HG03457 (cell line): ENCODE measurements at regions not wholly inside any gene's neighbourhood (a gene's known extent, or its start where the extent isn't known, plus 50 kb on each side); places are given as distances from the start of the nearest gene placed in this dataset.
A peak's percentile ranks its signal among the peaks of the same experiment; 100 is the strongest.
"Not testable (repeated sequence)": the region's sequence is repeated elsewhere in the genome, so short reads cannot be mapped to it uniquely, and the experiment has no call there.

Experiments used
- ATAC-seq: cut with Tn5 transposase; IDR thresholded peaks from one replicate; pipeline ENCODE4 v1.9.1; 2021; ENCODE audit warnings: moderate number of reproducible peaks; ENCODE audit not compliant: unreplicated experiment

DNA sequence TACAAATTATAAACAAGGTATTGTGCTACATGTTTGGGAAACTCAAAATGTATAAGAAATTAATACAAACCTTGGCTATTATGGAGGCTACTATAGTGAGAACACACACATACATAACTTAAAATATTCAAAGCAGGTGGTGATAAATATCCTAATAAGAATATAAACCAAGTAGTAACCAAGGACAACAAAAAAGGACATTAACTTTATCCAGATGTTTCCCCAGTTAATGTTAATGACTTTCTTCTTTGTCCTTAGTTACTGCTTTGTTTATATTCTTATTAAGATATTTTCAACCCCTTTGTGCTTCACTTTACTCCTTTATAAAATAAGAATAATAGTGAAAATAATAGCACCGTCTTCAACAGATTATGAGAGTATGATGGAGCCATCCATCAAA lies 241.6 kb downstream of the CALCRL start:
- ATAC-seq, result no peak

GRCh38 chr2:187206071-187206470 lies 242.0 kb downstream of the CALCRL start:
- ATAC-seq, result no peak

- ATAC-seq, result no peak
Measured at GRCh38 chr2:187198136-187198535, 249.9 kb downstream of the CALCRL start.

- peak; percentile 65 for ATAC-seq
Measured at GRCh38 chr2:187194049-187194448, 254.0 kb downstream of the CALCRL start.

GRCh38 chr2:187188783-187189631 lies 259.0 kb downstream of the CALCRL start:
- ATAC-seq, result no peak

- ATAC-seq, result no peak
Measured at GRCh38 chr2:187187519-187187918, 260.5 kb downstream of the CALCRL start.

GRCh38 chr2:187180529-187180928 lies 267.5 kb downstream of the CALCRL start:
- ATAC-seq, result no peak

- not testable (repeated sequence) for ATAC-seq
Measured at GRCh38 chr2:187178876-187179275, 269.2 kb downstream of the CALCRL start.

GRCh38 chr2:187177253-187177652 lies 270.8 kb downstream of the CALCRL start:
- no peak for ATAC-seq

- ATAC-seq, result no peak
Measured at GRCh38 chr2:187174582-187174981, 273.5 kb downstream of the CALCRL start.

DNA sequence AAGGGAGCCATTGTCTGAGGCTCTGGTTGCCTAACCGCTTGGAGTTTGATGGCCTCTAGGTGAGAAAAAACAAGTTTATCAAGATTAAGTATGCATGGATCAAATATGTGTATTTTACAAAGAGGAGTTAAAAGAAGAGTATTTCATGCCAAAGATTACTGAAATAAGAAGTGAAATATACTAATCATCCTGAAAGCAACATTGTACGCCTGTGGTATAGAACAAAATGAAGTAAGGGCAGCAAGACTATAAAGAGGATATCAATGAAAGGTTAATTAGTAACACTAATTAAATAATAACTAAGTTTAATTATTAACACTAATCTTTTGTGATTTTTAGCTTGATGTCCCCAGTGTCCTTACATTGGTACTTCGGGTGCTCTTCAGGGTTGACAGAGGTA lies 276.7 kb downstream of the CALCRL start:
- peak; percentile 43 for ATAC-seq

DNA sequence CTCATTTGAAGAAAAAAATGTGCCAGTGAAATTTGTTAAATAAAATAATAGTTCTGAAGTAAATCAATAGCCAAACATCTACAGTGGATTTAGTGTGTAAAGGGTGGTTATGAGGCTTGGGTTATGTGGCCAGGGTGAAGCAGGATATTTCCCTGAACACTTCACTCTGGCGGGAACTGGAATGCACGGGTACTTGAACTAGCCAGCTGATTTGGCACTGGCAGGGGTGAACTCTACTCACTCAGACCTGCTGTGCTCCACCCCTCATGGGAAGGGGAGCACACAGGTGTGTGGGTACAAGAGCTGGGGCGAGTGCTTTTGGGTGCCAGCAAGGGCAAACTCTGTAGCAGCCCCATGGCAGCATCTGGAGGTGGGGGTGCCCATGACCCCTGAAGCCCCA lies 278.2 kb downstream of the CALCRL start:
- no peak for ATAC-seq

DNA sequence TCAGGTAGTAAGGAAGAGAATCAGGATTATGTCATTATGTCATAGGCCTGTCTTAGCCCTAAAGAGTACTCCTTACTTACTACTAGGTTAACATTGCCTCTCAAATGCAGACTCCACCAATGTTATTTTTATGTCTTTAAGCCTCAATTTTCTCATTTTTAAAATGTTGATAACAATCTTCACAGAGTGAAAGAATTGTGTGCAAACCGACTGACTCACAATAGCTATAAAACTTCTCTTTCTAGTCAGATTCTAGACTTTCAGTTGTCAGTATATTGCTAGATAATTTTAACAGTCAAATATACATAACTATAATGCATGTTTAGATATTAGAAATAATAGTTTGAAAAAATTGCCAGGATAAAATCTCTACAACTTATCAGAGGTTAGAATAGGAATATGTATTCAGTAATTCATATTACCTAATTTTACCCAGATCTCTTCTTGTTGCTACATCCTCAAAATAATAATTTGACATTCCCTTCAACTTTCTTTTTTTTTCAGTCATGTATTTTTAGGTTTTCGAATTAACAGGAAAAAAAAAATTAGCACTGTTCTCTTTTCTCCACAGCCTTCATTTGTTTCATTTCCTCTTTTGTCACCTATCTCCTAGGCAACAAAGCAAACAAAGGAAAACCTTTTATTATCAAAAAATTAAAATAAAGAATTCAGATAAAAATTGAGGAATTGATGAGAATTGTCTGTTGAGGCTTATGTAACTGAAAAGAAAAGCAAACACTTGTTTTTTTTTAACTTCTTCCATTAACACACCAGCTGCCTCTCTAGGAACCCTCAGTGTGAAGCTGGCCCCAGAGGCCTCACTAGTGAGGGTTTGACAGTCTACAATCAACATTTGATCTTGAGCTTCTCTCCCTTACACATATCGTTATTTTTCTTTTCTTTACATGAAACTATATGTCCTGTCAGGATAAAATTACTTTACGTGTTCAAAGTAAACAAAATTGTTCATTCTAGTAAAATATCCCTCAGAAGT lies 279.0 kb downstream of the CALCRL start:
- peak; percentile 45 for ATAC-seq

DNA sequence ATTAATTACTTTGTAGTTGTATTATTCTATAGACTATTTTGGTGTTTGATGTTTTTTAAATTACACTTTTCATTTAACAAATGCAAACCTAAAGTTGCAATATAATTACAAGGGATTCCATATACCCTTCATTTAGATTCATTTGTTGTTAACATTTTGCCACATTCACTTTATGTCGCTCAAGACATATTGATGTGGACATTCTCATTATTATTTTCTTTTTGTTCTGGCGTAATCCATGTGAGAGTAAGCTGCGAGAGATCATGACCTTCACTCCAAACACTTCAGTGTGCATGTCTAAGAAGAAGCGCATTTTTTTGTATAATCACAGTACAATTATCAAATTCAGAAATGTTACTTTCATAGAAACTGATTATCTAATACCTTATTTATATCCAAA lies 280.6 kb downstream of the CALCRL start:
- no peak for ATAC-seq

- ATAC-seq, result no peak
Measured at GRCh38 chr2:187165936-187166610, 282.0 kb downstream of the CALCRL start.

DNA sequence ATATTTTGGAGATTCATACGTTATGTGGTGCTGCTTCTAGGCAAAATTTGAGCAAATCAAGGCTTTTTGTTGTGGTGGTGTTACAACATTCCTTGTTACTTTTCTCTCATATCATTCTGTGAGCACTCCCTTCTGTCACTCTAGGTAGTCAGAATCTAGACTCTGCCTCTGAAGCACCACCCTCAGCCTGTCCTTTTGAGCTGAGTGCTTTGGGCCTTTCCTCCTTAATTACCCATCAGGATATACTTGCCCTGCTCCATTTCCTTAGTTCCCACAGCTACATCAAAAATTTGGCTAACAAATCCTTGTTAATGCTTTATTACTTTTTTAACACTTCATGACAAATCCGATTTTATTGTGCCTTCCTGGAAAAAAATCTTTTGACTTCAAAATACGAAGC lies 289.6 kb downstream of the CALCRL start:
- ATAC-seq, result no peak

- ATAC-seq, result no peak
Measured at GRCh38 chr2:187157046-187157445, 291.0 kb downstream of the CALCRL start.

DNA sequence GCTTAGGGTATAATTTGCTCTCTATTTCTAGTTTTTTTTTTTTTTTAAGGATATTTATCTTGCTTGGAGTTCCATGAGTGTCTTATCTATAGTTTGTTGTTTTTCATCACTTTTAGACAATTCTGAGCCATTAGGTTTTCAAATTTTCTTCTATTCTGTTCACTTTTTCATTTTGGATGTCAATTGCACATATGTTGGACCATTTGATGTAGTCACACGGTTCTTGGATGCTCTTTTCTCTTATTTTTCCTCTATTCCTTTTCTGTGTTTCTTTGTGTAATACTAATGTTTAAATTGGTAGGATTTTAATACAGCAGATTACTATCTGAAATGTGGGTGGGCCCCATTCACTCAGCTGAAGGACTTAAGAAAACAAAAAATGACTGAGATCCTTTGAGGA lies 292.6 kb downstream of the CALCRL start:
- ATAC-seq, result no peak

DNA sequence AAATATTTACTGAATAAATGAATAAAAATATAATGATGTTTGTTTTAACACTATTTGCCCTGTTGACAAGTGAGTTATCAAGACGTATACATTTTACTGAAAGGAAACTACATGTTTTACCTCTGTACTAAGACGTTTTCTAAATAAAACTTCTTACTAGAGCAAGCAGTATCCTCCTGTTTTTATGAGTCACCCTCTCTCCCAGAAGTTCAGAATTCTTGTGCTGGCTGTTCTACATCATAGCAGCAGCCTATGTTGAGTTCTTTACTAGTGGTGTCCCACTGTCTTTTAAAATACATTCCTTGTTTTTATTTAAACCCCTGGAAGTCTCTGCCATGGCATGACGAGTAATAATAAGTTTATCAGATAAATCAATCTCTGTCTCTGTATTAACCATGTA lies 297.4 kb downstream of the CALCRL start:
- ATAC-seq, result no peak

DNA sequence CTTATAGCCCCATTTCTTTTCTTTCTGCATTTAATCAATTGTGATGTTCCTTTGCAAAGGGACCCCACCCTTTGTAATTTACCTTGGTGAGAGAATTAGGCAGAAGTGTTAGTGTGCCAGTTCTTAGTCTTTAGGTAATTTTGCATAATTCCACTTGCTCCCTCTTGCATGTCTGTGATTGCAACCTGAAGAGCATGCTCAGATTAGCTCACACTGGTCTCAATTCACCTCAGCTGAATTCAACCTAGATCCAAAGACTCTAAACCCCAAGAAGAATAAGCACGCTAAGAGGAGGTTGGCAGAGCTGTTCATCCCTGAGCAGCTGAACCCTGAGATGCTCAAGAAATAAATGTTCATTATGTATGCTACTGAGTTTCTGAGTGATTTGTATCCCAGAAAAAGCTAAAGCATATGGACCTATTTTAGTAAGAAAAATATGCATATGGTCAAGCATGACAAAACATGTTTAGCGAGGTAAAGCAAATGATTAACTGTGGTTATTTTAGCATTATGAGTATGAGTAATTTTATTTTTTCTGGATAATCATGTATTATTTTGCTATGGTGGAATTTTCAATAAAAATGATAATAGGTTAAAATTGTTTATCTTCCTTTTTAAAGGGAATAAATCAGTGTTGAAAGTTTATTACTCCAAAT lies 299.2 kb upstream of the ZSWIM2 start:
- ATAC-seq, result no peak

DNA sequence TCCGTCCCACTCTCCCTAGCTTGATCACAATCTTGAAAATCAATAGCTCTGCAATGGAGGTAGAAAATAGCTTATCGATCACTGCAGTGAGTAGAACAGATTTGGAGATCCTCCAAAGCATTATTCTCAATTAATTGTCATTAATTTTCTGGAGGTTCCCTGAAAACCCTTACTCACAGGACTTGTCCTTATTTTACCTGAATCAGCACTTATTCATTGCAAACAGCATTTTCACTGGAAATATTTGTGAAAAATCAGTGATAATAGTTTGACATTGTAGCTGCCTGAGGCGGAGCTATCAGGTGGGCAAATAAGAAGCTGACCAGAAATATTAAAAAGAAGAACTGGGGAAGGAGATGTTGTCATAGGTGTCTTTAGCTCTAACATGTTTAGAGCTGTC lies 294.6 kb upstream of the ZSWIM2 start:
- no peak for ATAC-seq
